ENCODE measurements at regions not wholly inside any gene's neighbourhood (a gene's known extent, or its start where the extent isn't known, plus 50 kb on each side); places are given as distances from the start of the nearest gene placed in this dataset.

DNA sequence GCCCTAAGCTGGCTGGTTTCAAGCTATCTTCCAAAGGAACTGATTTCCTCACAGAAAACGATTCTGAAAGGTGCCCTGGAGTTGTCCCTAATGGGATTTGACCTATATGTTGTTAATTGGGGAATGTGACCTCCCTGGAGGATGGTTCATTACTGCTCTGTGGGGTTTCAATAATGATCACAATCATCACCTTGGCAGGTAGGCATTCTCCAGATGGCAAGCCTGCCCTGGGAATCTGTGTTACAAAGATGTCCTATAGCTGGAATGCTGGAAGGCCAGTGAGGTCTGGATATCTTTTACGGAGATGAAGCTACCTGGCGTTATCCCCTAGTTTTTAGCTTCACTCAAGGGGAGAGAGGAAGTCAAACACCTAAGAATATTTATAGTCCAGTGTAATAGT is 167.6 kb downstream of the TTC8 start:
- TF ChIP-seq, protein P1, sequence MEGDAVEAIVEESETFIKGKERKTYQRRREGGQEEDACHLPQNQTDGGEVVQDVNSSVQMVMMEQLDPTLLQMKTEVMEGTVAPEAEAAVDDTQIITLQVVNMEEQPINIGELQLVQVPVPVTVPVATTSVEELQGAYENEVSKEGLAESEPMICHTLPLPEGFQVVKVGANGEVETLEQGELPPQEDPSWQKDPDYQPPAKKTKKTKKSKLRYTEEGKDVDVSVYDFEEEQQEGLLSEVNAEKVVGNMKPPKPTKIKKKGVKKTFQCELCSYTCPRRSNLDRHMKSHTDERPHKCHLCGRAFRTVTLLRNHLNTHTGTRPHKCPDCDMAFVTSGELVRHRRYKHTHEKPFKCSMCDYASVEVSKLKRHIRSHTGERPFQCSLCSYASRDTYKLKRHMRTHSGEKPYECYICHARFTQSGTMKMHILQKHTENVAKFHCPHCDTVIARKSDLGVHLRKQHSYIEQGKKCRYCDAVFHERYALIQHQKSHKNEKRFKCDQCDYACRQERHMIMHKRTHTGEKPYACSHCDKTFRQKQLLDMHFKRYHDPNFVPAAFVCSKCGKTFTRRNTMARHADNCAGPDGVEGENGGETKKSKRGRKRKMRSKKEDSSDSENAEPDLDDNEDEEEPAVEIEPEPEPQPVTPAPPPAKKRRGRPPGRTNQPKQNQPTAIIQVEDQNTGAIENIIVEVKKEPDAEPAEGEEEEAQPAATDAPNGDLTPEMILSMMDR (IDR thresholded peaks at IDR 0.05), result no peak
- Mint-ChIP-seq H3K9me3 (ENCODE audit: unreplicated experiment) (no peaks in the 10 kb centered on the region), H3K4me1 (ENCODE audit: unreplicated experiment) (no peaks in the 10 kb centered on the region), H3K36me3 (ENCODE audit: unreplicated experiment) (no peaks in the 10 kb centered on the region), H3K4me3 (ENCODE audit: unreplicated experiment) (no peak overlapping the region), H3K27me3 (ENCODE audit: unreplicated experiment) (peaks cover 3% of the 10 kb centered on the region), H3K27ac (ENCODE audit: unreplicated experiment) (no peak overlapping the region)
- DNase-seq (ENCODE audit: extremely low spot score, unreplicated experiment), result no peak

DNA sequence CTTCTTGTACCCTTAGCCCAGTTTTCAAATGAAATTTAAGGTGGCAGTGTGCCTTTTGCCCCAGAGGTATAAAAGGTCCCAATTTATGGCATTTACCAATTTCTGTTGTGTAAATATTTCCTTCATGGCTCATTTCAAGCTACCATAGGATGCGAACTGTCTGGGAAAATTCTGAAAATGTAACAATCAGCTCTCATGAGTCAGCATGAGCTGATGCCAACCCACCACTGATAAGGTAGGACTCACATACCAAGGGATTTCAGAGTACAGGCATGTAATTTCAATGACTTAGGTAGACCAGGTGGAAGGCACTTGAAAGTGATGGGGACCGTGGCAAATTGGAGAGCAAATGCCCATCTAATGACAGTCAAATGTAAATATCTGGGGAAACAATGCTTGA is 169.5 kb downstream of the TTC8 start:
- Mint-ChIP-seq H3K27me3 (ENCODE audit: unreplicated experiment) (peaks cover 3% of the 10 kb centered on the region), H3K4me1 (ENCODE audit: unreplicated experiment) (no peaks in the 10 kb centered on the region), H3K27ac (ENCODE audit: unreplicated experiment) (no peak overlapping the region), H3K4me3 (ENCODE audit: unreplicated experiment) (no peak overlapping the region), H3K9me3 (ENCODE audit: unreplicated experiment) (no peaks in the 10 kb centered on the region), H3K36me3 (ENCODE audit: unreplicated experiment) (no peaks in the 10 kb centered on the region)
- TF ChIP-seq, protein P1 (IDR thresholded peaks at IDR 0.05), result no peak
- DNase-seq (ENCODE audit: extremely low spot score, unreplicated experiment), result no peak

DNA sequence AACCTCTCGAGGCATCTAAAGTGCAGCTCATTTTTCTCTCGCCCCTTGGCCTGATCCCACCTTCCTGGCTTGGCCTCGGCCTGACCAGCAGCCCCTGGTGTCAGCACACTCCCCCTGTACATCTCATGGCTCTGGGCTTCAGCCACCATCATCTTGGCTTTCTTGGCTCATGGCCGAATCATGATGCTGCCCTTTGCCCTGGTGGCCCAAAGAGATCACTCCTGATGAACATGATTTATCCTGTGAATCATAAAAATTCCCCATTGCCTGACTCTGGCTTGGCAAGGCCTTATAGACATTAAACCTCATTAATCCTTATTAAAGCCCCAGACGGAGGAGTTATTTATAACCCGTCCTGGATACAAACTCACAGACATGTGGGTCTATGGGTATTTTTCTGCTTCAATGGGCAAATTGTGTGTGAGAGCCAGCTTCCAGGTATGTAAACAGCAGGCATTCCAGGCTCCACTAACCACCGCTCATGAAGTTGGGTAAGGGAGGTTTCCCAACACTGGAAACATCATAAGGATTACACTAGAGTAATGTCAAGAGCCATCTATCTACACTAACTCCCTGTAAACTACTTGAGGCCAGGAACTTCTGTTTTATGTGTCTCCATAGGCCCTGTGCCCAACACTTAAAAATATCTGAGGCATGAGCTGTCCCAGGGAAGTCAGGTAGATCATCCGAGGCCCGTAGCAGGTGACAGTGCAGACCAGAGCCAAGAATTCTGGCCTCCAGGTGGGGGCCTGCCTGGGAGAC is 171.2 kb downstream of the TTC8 start:
- DNase-seq (ENCODE audit: extremely low spot score, unreplicated experiment), result no peak
- Mint-ChIP-seq H3K27me3 (ENCODE audit: unreplicated experiment) (peaks cover 3% of the 10 kb centered on the region), H3K27ac (ENCODE audit: unreplicated experiment) (no peak overlapping the region), H3K36me3 (ENCODE audit: unreplicated experiment) (no peaks in the 10 kb centered on the region), H3K4me3 (ENCODE audit: unreplicated experiment) (no peak overlapping the region), H3K9me3 (ENCODE audit: unreplicated experiment) (no peaks in the 10 kb centered on the region), H3K4me1 (ENCODE audit: unreplicated experiment) (peaks cover 3% of the 10 kb centered on the region)
- TF ChIP-seq, protein P1 (IDR thresholded peaks at IDR 0.05), result no peak

GRCh38 chr14:88998027-88998426 is 173.6 kb downstream of the TTC8 start:
- no peaks in the 10 kb centered on the region for H3K36me3 Mint-ChIP-seq (ENCODE audit: unreplicated experiment)
- TF ChIP-seq, protein P1 (IDR thresholded peaks at IDR 0.05), result no peak
- H3K4me1 Mint-ChIP-seq (ENCODE audit: unreplicated experiment), result peaks cover 10% of the 10 kb centered on the region

DNA sequence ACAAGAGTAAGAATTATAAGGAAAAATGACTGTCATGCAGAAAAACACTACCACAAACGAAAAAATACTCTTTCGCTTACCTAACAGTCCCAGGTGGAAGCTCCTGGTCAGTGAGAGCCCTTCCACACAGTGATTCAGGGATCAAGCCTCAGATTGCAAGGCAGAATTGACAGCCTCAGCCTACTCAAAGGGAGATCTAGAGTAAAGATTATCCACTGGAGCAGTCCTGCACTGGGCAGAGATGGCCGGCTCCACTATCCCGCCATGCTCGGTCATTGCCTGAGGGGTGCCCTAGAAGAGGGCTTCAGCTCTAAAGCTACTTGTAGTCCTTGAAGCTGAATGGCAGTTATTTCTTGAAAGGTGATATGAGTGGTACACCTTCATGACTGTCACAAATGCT is 174.7 kb downstream of the TTC8 start:
- Mint-ChIP-seq H3K36me3 (ENCODE audit: unreplicated experiment) (no peaks in the 10 kb centered on the region), H3K9me3 (ENCODE audit: unreplicated experiment) (no peaks in the 10 kb centered on the region)

More at GRCh38 chr14:88998027-88998426, 173.6 kb downstream of the TTC8 start:
- H3K27me3 Mint-ChIP-seq (ENCODE audit: unreplicated experiment), result no peaks in the 10 kb centered on the region
- no peak for DNase-seq (ENCODE audit: extremely low spot score, unreplicated experiment)
- no peak overlapping the region for H3K27ac Mint-ChIP-seq (ENCODE audit: unreplicated experiment)
- H3K9me3 Mint-ChIP-seq (ENCODE audit: unreplicated experiment), result no peaks in the 10 kb centered on the region
- H3K4me3 Mint-ChIP-seq (ENCODE audit: unreplicated experiment), result no peak overlapping the region

More for the DNA sequence above, 174.7 kb downstream of the TTC8 start:
- Mint-ChIP-seq H3K4me1 (ENCODE audit: unreplicated experiment) (peaks cover 10% of the 10 kb centered on the region), H3K27ac (ENCODE audit: unreplicated experiment) (no peak overlapping the region), H3K4me3 (ENCODE audit: unreplicated experiment) (no peak overlapping the region), H3K27me3 (ENCODE audit: unreplicated experiment) (no peaks in the 10 kb centered on the region)
- no peak for DNase-seq (ENCODE audit: extremely low spot score, unreplicated experiment)
- TF ChIP-seq, protein P1 (IDR thresholded peaks at IDR 0.05), result no peak

Data from osteocyte (in vitro differentiated cells).